Endothelial cell of umbilical vein (primary cell): ENCODE measurements at regions not wholly inside any gene's neighbourhood (a gene's known extent, or its start where the extent isn't known, plus 50 kb on each side); places are given as distances from the start of the nearest gene placed in this dataset.
"Not testable (repeated sequence)": the region's sequence is repeated elsewhere in the genome, so short reads cannot be mapped to it uniquely, and the experiment has no call there.

ENCODE experiments used
- CTCF ChIP-seq, 2 donors: IDR thresholded peaks; 1 replicate in 1 of 2; 2 replicates in 1 of 2; pipeline ENCODE4 v1.5.1; 2011; ENCODE audit warnings: low read length in 2 of 2, mild to moderate bottlenecking in 2 of 2, moderate library complexity in 2 of 2, control low read depth in 1 of 2, inconsistent platforms in 1 of 2, low read depth in 1 of 2; ENCODE audit not compliant: insufficient read depth in 1 of 2; ENCODE audit errors: extremely low read depth in 1 of 2
- EZH2 ChIP-seq: IDR thresholded peaks from 2 replicates; pipeline ENCODE4 v1.6.1; 2012; ENCODE audit warnings: borderline replicate concordance, low read depth, mild to moderate bottlenecking, moderate library complexity, low read length, inconsistent platforms; ENCODE audit not compliant: severe bottlenecking
- FOS ChIP-seq: IDR thresholded peaks from 2 replicates; pipeline ENCODE4 v1.6.1; 2011; ENCODE audit warnings: mild to moderate bottlenecking, low read length, moderate library complexity, borderline replicate concordance; ENCODE audit not compliant: insufficient read depth
- GATA2 ChIP-seq: IDR thresholded peaks from 2 replicates; pipeline ENCODE4 v1.7.0; 2011; ENCODE audit warnings: low read depth, mild to moderate bottlenecking, moderate library complexity, mixed read lengths, low read length; ENCODE audit not compliant: insufficient read length, insufficient read depth
- JUN ChIP-seq: IDR thresholded peaks from 2 replicates; pipeline ENCODE4 v1.6.1; 2011; ENCODE audit warnings: borderline replicate concordance, low read depth; ENCODE audit not compliant: insufficient read length, insufficient read depth
- POLR2A ChIP-seq: IDR thresholded peaks from 2 replicates; pipeline ENCODE4 v1.6.1; 2012; ENCODE audit warnings: low read depth, mild to moderate bottlenecking, control low read depth, low read length
- POLR2AphosphoS5 ChIP-seq: IDR thresholded peaks from 2 replicates; pipeline ENCODE4 v1.6.1; 2012; ENCODE audit warnings: low read depth, mild to moderate bottlenecking, control low read depth, low read length, moderate library complexity; ENCODE audit not compliant: insufficient read depth
- TF ChIP-seq, protein P1 (sequence below): IDR thresholded peaks from 2 replicates; pipeline ENCODE4 v1.6.1; 2011; ENCODE audit not compliant: insufficient read depth, insufficient read length

DNA sequence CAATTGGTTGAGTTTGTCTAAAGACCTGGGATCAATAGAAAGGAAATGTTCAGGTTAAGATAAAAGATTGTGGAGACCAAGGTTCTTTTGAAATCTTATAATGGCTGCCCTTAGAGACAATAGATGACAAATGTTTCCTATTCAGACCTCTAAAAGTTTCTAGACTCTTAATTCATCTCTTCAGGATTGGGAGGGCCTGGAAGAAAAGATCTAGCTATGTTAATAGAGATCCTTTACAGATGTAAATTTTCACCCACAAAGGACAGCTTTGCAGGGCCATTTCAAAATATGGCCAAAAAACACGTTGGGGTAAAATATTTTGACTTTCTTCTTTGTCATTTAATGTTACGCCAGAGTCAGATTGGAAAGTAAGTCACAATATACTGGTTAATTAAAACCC lies 1739.6 kb downstream of the ARAP2 start:
- TF ChIP-seq CTCF (IDR thresholded peaks at IDR 0.05; ENCODE audit: extremely low read depth in 1 of 2, insufficient read depth in 1 of 2, low read depth in 1 of 2, low read length in 2 of 2); POLR2AphosphoS5; EZH2; POLR2A; FOS; GATA2; JUN: not testable (repeated sequence)
- TF ChIP-seq, protein P1, sequence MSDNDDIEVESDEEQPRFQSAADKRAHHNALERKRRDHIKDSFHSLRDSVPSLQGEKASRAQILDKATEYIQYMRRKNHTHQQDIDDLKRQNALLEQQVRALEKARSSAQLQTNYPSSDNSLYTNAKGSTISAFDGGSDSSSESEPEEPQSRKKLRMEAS: not testable (repeated sequence)
